ENCODE measurements at regions not wholly inside any gene's neighbourhood (a gene's known extent, or its start where the extent isn't known, plus 50 kb on each side); places are given as distances from the start of the nearest gene placed in this dataset.
A peak's percentile ranks its signal among the peaks of the same experiment; 100 is the strongest.

DNA sequence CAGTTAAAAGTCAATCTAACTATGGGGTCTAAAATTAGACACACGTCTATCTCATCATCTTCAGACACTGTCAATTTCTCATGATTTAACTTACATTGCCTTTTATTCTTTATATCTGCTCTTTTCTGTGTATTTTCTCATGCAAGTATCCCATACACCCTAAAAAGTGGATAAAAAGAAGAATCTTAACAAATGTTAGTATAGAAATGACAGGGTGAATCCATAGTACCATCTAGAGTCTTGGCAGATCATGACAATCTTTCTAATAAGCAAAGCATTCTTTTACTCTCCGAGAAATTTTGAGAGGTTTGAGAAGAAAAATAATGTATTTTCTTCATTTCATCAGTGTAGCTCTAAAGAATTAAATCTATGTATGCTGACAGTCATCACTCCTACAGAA is 382.7 kb downstream of the C6orf118 start:
- Histone ChIP-seq H3K9me3 (ENCODE audit: control insufficient read depth, low read length) (no peaks in the 10 kb centered on the region), H3K79me1 (replicated peaks; ENCODE audit: low read length, poor library complexity, severe bottlenecking) (no peaks in the 10 kb centered on the region), H2BK12ac (ENCODE audit: low read length in 2 of 2) (no peak overlapping the region), H3K18ac (ENCODE audit: low read depth in 1 of 2, low read length in 2 of 2) (no peak overlapping the region), H2BK120ac (ENCODE audit: low read depth, low read length) (no peak overlapping the region), H2AFZ (ENCODE audit: low read depth, low read length) (no peak overlapping the region), H4K8ac (ENCODE audit: low read length) (no peak overlapping the region), H3K36me3 (ENCODE audit: control insufficient read depth in 1 of 2, insufficient read depth in 2 of 2, low read depth in 1 of 2, low read length in 2 of 2) (no peaks in the 10 kb centered on the region), H2BK15ac (ENCODE audit: low read depth, poor library complexity, severe bottlenecking) (no peak overlapping the region), H3K9ac (ENCODE audit: low read length) (no peak overlapping the region), H3K14ac (ENCODE audit: low read length in 2 of 2) (no peak overlapping the region), H2BK5ac (ENCODE audit: low read depth, low read length, poor library complexity, severe bottlenecking) (no peak overlapping the region), H4K91ac (ENCODE audit: low read length) (no peak overlapping the region), H3K27ac (ENCODE audit: low read length, poor library complexity, severe bottlenecking) (no peak overlapping the region), H3K27me3 (ENCODE audit: control insufficient read depth in 1 of 2, insufficient read depth in 1 of 2, low read length in 2 of 2) (no peaks in the 10 kb centered on the region), H3K23ac (ENCODE audit: low read length in 2 of 2) (no peak overlapping the region), H3K4ac (ENCODE audit: low read depth in 1 of 2, low read length in 2 of 2) (no peak overlapping the region), H3K4me3 (ENCODE audit: insufficient read depth in 1 of 2, low read depth in 1 of 2, low read length in 2 of 2) (no peak overlapping the region), H3K4me2 (ENCODE audit: low read length, poor library complexity, severe bottlenecking) (no peak overlapping the region), H2AK5ac (ENCODE audit: low read length, severe bottlenecking) (no peak overlapping the region), H3K4me1 (ENCODE audit: control insufficient read depth, insufficient read depth, low read depth, low read length) (no peaks in the 10 kb centered on the region)
- no peak for DNase-seq
- WGBS = no CpG with 5 or more reads among the region's 2 CpGs

DNA sequence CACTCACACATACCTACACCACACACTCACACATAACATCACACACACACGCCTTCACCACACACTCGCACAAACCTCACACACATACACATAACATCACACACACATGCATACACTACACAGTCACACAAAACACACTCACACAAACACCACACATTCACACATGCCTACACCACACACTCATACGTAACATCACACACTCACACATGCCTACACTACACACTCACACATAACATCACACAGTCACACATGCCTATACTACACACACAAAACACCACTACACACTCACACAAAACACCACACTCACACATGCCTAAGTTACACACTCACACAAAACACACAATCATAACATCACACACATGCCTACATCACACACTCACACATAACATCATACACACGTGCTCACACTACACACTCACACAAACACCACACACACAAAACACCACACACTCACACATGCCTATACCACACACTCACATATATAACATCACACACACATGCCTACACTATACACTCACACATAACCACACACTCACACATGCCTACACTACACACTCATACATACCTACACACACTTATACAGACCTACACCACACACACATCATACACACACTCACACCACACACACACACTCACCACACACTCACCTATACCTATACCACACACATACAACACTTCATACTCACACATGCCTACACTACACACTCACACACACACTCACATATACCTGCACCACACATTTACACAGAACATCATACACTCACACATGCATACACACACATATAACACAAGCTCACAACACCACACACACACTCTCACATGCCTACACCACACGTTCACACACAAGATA is 383.5 kb downstream of the C6orf118 start:
- H3K4ac ChIP-seq (ENCODE audit: low read depth in 1 of 2, low read length in 2 of 2) = no peak overlapping the region
- no peak overlapping the region for H3K27ac ChIP-seq (ENCODE audit: low read length, poor library complexity, severe bottlenecking)
- H2AK5ac ChIP-seq (ENCODE audit: low read length, severe bottlenecking) = no peak overlapping the region
- H2BK120ac ChIP-seq (ENCODE audit: low read depth, low read length) = no peak overlapping the region
- DNase-seq = no peak
- H3K18ac ChIP-seq (ENCODE audit: low read depth in 1 of 2, low read length in 2 of 2) = no peak overlapping the region
- H2BK5ac ChIP-seq (ENCODE audit: low read depth, low read length, poor library complexity, severe bottlenecking) = no peak overlapping the region
- no peak overlapping the region for H3K4me3 ChIP-seq (ENCODE audit: insufficient read depth in 1 of 2, low read depth in 1 of 2, low read length in 2 of 2)
- no peaks in the 10 kb centered on the region for H3K27me3 ChIP-seq (ENCODE audit: control insufficient read depth in 1 of 2, insufficient read depth in 1 of 2, low read length in 2 of 2)
- no peak overlapping the region for H2AFZ ChIP-seq (ENCODE audit: low read depth, low read length)
- H2BK15ac ChIP-seq (ENCODE audit: low read depth, poor library complexity, severe bottlenecking) = no peak overlapping the region
- no peak overlapping the region for H4K91ac ChIP-seq (ENCODE audit: low read length)
- no peak overlapping the region for H3K4me2 ChIP-seq (ENCODE audit: low read length, poor library complexity, severe bottlenecking)
- H3K36me3 ChIP-seq (ENCODE audit: control insufficient read depth in 1 of 2, insufficient read depth in 2 of 2, low read depth in 1 of 2, low read length in 2 of 2) = no peaks in the 10 kb centered on the region
- 87% methylated on average over 5 of the region's 5 CpGs for WGBS
- H2BK12ac ChIP-seq (ENCODE audit: low read length in 2 of 2) = no peak overlapping the region
- no peak overlapping the region for H3K9ac ChIP-seq (ENCODE audit: low read length)
- no peaks in the 10 kb centered on the region for H3K9me3 ChIP-seq (ENCODE audit: control insufficient read depth, low read length)
- H3K4me1 ChIP-seq (ENCODE audit: control insufficient read depth, insufficient read depth, low read depth, low read length) = no peaks in the 10 kb centered on the region
- H3K14ac ChIP-seq (ENCODE audit: low read length in 2 of 2) = peak overlapping the region in 1 of 2 experiments; percentile 53
- no peaks in the 10 kb centered on the region for H3K79me1 ChIP-seq (replicated peaks; ENCODE audit: low read length, poor library complexity, severe bottlenecking)
- H3K23ac ChIP-seq (ENCODE audit: low read length in 2 of 2) = no peak overlapping the region
- no peak overlapping the region for H4K8ac ChIP-seq (ENCODE audit: low read length)

DNA sequence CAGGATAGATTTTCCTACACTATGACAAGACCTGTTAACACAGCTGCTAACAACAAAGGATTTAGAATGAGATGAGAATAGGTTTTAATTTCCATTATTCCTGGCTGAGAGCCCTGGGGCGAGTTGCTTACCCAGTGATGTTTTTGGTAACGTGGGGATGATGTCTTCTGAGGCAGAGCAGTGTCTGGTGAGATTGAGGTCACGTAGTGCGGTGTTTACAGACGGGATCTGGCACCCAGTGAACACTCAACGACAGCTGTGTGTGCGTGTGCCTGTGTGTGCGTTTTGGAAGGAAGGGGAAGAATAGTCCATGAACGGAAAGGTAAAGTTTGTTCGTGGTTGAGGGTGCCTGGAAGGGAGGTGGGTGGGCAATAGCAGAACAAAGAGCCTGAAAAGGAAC is 384.7 kb downstream of the C6orf118 start:
- Histone ChIP-seq H3K18ac (ENCODE audit: low read depth in 1 of 2, low read length in 2 of 2) (no peak overlapping the region), H4K91ac (ENCODE audit: low read length) (no peak overlapping the region), H2AFZ (ENCODE audit: low read depth, low read length) (no peak overlapping the region), H4K8ac (ENCODE audit: low read length) (no peak overlapping the region), H3K4me1 (ENCODE audit: control insufficient read depth, insufficient read depth, low read depth, low read length) (no peaks in the 10 kb centered on the region), H3K4ac (ENCODE audit: low read depth in 1 of 2, low read length in 2 of 2) (no peak overlapping the region), H2BK5ac (ENCODE audit: low read depth, low read length, poor library complexity, severe bottlenecking) (no peak overlapping the region), H3K36me3 (ENCODE audit: control insufficient read depth in 1 of 2, insufficient read depth in 2 of 2, low read depth in 1 of 2, low read length in 2 of 2) (no peaks in the 10 kb centered on the region), H3K9ac (ENCODE audit: low read length) (no peak overlapping the region), H3K23ac (ENCODE audit: low read length in 2 of 2) (no peak overlapping the region), H3K4me3 (ENCODE audit: insufficient read depth in 1 of 2, low read depth in 1 of 2, low read length in 2 of 2) (peak overlapping the region in 1 of 2 experiments; percentile 26), H2BK12ac (ENCODE audit: low read length in 2 of 2) (no peak overlapping the region), H2BK120ac (ENCODE audit: low read depth, low read length) (no peak overlapping the region), H3K27me3 (ENCODE audit: control insufficient read depth in 1 of 2, insufficient read depth in 1 of 2, low read length in 2 of 2) (no peaks in the 10 kb centered on the region), H3K14ac (ENCODE audit: low read length in 2 of 2) (no peak overlapping the region), H3K27ac (ENCODE audit: low read length, poor library complexity, severe bottlenecking) (no peak overlapping the region), H2BK15ac (ENCODE audit: low read depth, poor library complexity, severe bottlenecking) (no peak overlapping the region), H3K79me1 (replicated peaks; ENCODE audit: low read length, poor library complexity, severe bottlenecking) (no peaks in the 10 kb centered on the region), H2AK5ac (ENCODE audit: low read length, severe bottlenecking) (no peak overlapping the region), H3K9me3 (ENCODE audit: control insufficient read depth, low read length) (no peaks in the 10 kb centered on the region), H3K4me2 (ENCODE audit: low read length, poor library complexity, severe bottlenecking) (no peak overlapping the region)
- DNase-seq = no peak
- WGBS = 87% methylated on average over 10 of the region's 10 CpGs

DNA sequence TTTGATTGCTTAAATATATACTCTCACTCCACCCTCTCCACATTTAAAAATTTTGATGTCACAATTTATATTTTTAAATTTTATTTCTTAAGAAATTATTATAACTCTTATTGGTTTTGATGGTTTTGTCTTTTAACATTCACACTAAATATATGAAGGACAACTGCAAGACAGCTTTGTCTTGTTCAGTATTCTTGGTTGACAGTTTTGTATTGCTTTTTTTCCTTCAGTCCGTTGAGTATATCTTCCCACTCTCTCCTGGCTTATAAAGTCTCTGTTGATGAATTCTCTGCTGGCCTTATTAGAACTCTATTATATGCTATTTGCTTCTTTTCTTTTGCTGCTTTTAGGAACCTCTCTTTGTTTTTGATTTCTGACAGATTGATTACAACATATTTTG is 392.2 kb downstream of the C6orf118 start:
- no peak overlapping the region for H3K4ac ChIP-seq (ENCODE audit: low read depth in 1 of 2, low read length in 2 of 2)
- no peak overlapping the region for H2AFZ ChIP-seq (ENCODE audit: low read depth, low read length)
- WGBS = no CpG with 5 or more reads among the region's 1 CpG

More for the DNA sequence above, 392.2 kb downstream of the C6orf118 start:
- no peak for DNase-seq
- no peak overlapping the region for H4K91ac ChIP-seq (ENCODE audit: low read length)
- H2BK15ac ChIP-seq (ENCODE audit: low read depth, poor library complexity, severe bottlenecking) = no peak overlapping the region
- H3K79me1 ChIP-seq (replicated peaks; ENCODE audit: low read length, poor library complexity, severe bottlenecking) = no peaks in the 10 kb centered on the region
- H3K27me3 ChIP-seq (ENCODE audit: control insufficient read depth in 1 of 2, insufficient read depth in 1 of 2, low read length in 2 of 2) = no peaks in the 10 kb centered on the region
- H3K14ac ChIP-seq (ENCODE audit: low read length in 2 of 2) = no peak overlapping the region
- H2BK5ac ChIP-seq (ENCODE audit: low read depth, low read length, poor library complexity, severe bottlenecking) = no peak overlapping the region
- no peak overlapping the region for H2AK5ac ChIP-seq (ENCODE audit: low read length, severe bottlenecking)
- H3K18ac ChIP-seq (ENCODE audit: low read depth in 1 of 2, low read length in 2 of 2) = no peak overlapping the region
- no peak overlapping the region for H3K4me3 ChIP-seq (ENCODE audit: insufficient read depth in 1 of 2, low read depth in 1 of 2, low read length in 2 of 2)
- no peak overlapping the region for H2BK120ac ChIP-seq (ENCODE audit: low read depth, low read length)
- no peak overlapping the region for H3K23ac ChIP-seq (ENCODE audit: low read length in 2 of 2)
- no peak overlapping the region for H3K27ac ChIP-seq (ENCODE audit: low read length, poor library complexity, severe bottlenecking)
- H3K4me2 ChIP-seq (ENCODE audit: low read length, poor library complexity, severe bottlenecking) = no peak overlapping the region
- H3K9ac ChIP-seq (ENCODE audit: low read length) = no peak overlapping the region
- no peak overlapping the region for H2BK12ac ChIP-seq (ENCODE audit: low read length in 2 of 2)
- no peak overlapping the region for H4K8ac ChIP-seq (ENCODE audit: low read length)
- peaks cover 9% of the 10 kb centered on the region for H3K9me3 ChIP-seq (ENCODE audit: control insufficient read depth, low read length)
- no peaks in the 10 kb centered on the region for H3K36me3 ChIP-seq (ENCODE audit: control insufficient read depth in 1 of 2, insufficient read depth in 2 of 2, low read depth in 1 of 2, low read length in 2 of 2)
- no peaks in the 10 kb centered on the region for H3K4me1 ChIP-seq (ENCODE audit: control insufficient read depth, insufficient read depth, low read depth, low read length)
